ENCODE measurements at regions not wholly inside any gene's neighbourhood (a gene's known extent, or its start where the extent isn't known, plus 50 kb on each side); places are given as distances from the start of the nearest gene placed in this dataset.

DNA sequence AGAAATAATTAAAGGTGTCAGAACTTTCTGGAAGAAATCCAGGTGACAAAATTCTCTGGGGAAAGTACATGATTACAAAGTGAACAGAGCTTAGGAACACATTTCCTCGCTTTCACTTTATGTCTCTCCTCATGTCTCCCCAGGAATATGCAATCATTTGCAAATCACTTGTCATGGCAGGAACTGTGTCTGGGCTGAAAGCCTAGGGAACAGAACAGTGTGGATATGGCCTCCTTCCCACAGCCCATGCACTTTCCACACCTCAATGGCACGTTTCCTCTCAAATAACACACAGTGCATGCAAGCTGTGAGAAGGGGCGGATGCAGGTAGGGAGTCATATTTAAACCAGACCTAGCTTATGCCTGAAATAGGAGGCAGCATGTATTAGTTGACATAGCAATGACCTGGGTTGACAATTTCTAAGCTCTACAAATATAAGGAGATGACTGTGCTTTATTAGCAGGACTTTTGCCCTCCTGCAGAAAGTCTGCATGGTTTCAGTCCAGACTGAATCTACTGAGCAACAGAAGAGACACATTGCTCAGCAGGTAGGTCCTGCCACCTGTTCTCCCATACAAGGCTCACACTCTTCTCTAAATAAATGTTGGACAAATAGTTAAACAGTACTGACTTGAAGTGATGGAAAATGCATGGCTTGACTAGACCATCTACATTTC is 236.0 kb upstream of the ELAC2 start:
- Histone ChIP-seq H3K27me3 (no peaks in the 10 kb centered on the region), H3K27ac (no peak overlapping the region), H3K36me3 (no peaks in the 10 kb centered on the region), H3K4me1 (no peaks in the 10 kb centered on the region), H3K9me3 (no peaks in the 10 kb centered on the region), H3K4me3 (no peak overlapping the region)
- TF ChIP-seq POLR2A (IDR thresholded peaks at IDR 0.05) = no peak
- TF ChIP-seq, protein P1, sequence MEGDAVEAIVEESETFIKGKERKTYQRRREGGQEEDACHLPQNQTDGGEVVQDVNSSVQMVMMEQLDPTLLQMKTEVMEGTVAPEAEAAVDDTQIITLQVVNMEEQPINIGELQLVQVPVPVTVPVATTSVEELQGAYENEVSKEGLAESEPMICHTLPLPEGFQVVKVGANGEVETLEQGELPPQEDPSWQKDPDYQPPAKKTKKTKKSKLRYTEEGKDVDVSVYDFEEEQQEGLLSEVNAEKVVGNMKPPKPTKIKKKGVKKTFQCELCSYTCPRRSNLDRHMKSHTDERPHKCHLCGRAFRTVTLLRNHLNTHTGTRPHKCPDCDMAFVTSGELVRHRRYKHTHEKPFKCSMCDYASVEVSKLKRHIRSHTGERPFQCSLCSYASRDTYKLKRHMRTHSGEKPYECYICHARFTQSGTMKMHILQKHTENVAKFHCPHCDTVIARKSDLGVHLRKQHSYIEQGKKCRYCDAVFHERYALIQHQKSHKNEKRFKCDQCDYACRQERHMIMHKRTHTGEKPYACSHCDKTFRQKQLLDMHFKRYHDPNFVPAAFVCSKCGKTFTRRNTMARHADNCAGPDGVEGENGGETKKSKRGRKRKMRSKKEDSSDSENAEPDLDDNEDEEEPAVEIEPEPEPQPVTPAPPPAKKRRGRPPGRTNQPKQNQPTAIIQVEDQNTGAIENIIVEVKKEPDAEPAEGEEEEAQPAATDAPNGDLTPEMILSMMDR (IDR thresholded peaks at IDR 0.05) = no peak
- intact Hi-C loops (cut with DNase I) = no loop called here
- no peak for DNase-seq
- WGBS, 2 donors = 48 to 53% methylated on average over 3 of the region's 3 CpGs

DNA sequence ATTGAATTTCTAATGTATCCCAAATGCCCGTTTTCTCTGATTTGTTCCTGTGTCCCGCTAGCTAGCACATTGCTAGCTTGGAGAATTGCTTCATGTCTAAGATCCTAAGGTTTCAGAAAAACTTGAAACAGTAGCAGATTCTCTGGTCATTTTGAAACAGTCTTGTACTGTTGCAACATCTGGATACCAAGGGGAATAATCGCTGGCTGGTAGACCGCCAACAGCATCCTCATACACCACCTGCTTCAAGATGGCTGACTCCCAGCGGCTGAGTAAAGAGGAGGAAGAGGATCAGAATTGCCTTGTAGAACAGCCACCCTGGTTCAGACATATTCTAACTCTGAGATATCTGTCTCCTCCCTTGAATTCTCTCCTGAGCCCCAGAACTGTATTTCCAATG is 226.7 kb upstream of the ELAC2 start:
- no peak for DNase-seq
- 80 to 91% methylated on average over 5 of the region's 5 CpGs for WGBS, 2 donors
- no peaks in the 10 kb centered on the region for H3K4me1 ChIP-seq
- no peak for TF ChIP-seq POLR2A (IDR thresholded peaks at IDR 0.05)
- TF ChIP-seq, protein P1 (IDR thresholded peaks at IDR 0.05) = no peak
- H3K27ac ChIP-seq = no peak overlapping the region
- no peaks in the 10 kb centered on the region for H3K36me3 ChIP-seq
- no peak overlapping the region for H3K4me3 ChIP-seq
- intact Hi-C loops (cut with DNase I) = no loop called here
- no peaks in the 10 kb centered on the region for H3K9me3 ChIP-seq
- no peaks in the 10 kb centered on the region for H3K27me3 ChIP-seq

DNA sequence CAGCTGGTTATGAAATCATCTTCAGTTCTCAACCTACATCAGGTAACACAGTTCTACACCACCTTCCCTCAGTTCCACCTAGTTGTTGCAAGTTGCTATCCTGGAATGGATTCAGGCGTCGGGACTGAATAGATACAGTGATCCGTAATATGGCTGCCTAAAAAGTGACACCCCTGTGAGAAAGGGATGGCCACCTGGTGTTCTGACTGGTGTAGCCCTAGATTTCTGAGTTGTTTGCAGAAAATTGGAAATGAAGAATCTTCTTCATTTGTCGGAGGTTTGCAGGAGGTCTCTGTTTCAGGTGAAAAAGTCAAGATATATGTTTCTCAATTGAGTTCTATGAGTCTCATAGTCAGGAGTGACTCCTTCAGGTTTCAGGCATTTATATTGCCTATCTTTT is 225.8 kb upstream of the ELAC2 start:
- TF ChIP-seq, protein P1 (IDR thresholded peaks at IDR 0.05) = no peak
- no peak for TF ChIP-seq POLR2A (IDR thresholded peaks at IDR 0.05)
- Histone ChIP-seq H3K27me3 (no peaks in the 10 kb centered on the region), H3K27ac (no peak overlapping the region), H3K4me3 (no peak overlapping the region), H3K36me3 (no peaks in the 10 kb centered on the region), H3K4me1 (no peaks in the 10 kb centered on the region), H3K9me3 (no peaks in the 10 kb centered on the region)
- WGBS, 2 donors = 90 to 98% methylated on average over 4 of the region's 4 CpGs
- intact Hi-C loops (cut with DNase I) = no loop called here
- no peak for DNase-seq

DNA sequence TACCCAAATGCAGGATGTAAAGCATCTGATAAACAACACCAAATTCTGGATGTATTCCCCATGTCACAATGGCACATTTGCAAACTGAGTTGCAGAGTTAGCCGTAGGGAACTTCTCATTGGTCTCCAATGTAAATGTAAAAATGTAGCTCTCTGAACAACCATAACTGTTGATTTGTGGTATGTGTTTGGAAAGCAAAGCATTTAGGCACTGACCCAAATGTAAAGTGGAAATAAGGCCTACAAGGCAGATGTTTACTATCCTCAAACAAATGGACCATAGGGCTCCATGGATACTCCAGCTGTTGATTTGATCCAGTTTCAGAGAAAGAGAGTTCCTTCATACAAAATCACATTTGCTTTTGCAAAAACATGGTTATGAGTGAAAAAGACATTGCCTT is 223.0 kb upstream of the ELAC2 start:
- Histone ChIP-seq H3K27me3 (no peaks in the 10 kb centered on the region), H3K27ac (no peak overlapping the region), H3K4me1 (no peaks in the 10 kb centered on the region), H3K4me3 (no peak overlapping the region), H3K9me3 (no peaks in the 10 kb centered on the region), H3K36me3 (no peaks in the 10 kb centered on the region)
- TF ChIP-seq POLR2A (IDR thresholded peaks at IDR 0.05) = no peak
- TF ChIP-seq, protein P1 (IDR thresholded peaks at IDR 0.05) = no peak
- intact Hi-C loops (cut with DNase I) = no loop called here
- WGBS, 2 donors = 63 to 100% methylated on average over 1 of the region's 1 CpG
- DNase-seq = no peak

DNA sequence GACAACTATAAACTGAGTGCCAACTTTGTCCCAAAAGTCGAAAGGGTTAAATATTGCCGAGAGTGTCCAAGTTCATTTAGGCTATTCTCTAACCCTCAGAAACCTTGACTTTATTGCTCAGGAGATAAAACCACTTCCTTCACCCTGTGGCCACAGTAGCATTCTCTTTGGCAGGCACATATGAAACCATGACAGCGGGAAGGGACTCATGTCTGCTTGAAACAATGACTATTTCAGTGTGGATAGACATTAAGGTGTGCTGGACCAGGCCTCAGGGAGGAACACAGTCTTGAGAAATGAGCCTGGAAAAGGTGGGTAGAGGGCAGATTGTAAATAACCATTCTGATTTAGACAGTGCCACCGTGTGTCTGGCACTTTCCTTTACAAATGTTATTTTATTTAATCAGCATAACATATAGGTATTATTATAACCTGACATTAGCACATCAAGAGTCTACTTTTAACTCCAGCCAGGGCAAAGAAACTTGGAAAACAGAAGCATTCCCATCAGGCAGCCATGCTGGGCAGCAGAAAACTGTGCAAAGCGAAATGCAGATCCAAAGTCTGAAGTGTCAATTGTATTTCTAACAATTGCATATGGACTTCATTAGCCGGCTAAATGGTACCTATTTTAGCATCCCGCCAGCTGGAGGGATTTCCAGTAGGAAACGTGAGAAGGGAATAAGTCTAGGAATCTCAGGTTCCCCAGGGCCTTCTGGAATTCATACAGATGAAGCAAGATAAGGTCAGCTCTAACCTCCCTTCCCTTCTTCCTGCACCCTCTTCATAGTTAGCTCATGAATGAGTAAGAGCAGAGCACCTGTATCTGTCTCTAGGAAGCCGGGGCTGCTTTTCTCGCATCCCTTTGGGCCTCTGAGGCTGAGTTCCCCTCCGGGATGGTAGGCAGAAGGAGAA is 212.8 kb upstream of the ELAC2 start:
- no peak for DNase-seq
- Histone ChIP-seq H3K9me3 (no peaks in the 10 kb centered on the region), H3K4me1 (no peaks in the 10 kb centered on the region), H3K36me3 (no peaks in the 10 kb centered on the region), H3K27me3 (no peaks in the 10 kb centered on the region), H3K4me3 (no peak overlapping the region), H3K27ac (no peak overlapping the region)
- TF ChIP-seq, protein P1 (IDR thresholded peaks at IDR 0.05) = no peak
- TF ChIP-seq POLR2A (IDR thresholded peaks at IDR 0.05) = no peak
- 51 to 66% methylated on average over 10 to 11 of the region's 11 CpGs for WGBS, 2 donors
- intact Hi-C loops (cut with DNase I) = no loop called here

Data from esophagus squamous epithelium (tissue), 5 donors.